ENCODE measurements at regions not wholly inside any gene's neighbourhood (a gene's known extent, or its start where the extent isn't known, plus 50 kb on each side); places are given as distances from the start of the nearest gene placed in this dataset.

GRCh38 chr7:153943457-153943856 is 108.7 kb upstream of the DPP6 start (continued):
- no peak for TF ChIP-seq PRDM2 (tag by site-specific recombination; IDR thresholded peaks at IDR 0.05; ENCODE audit: borderline replicate concordance)
- TF ChIP-seq ZNF335 (tag by site-specific recombination; conservative IDR thresholded peaks at IDR 0.05) = no peak
- TF ChIP-seq ZNF366 (tag by site-specific recombination; conservative IDR thresholded peaks at IDR 0.05) = no peak
- no peak for TF ChIP-seq ZNF184 (tag by site-specific recombination; IDR thresholded peaks at IDR 0.05)
- no peak for TF ChIP-seq ZBTB48 (tag by site-specific recombination; IDR thresholded peaks at IDR 0.05)
- no peak for TF ChIP-seq PATZ1 (tag by site-specific recombination; IDR thresholded peaks at IDR 0.05)

GRCh38 chr7:153943861-153944260 is 108.3 kb upstream of the DPP6 start:
- TF ChIP-seq ZNF112 (tag by site-specific recombination; IDR thresholded peaks at IDR 0.05) (no peak), ZNF157 (tag by site-specific recombination; IDR thresholded peaks at IDR 0.05) (no peak), ZNF488 (tag by site-specific recombination; IDR thresholded peaks at IDR 0.05) (no peak), ZNF830 (tag by site-specific recombination; IDR thresholded peaks at IDR 0.05; ENCODE audit: low read depth) (no peak), ZNF174 (tag by site-specific recombination; IDR thresholded peaks at IDR 0.05) (no peak), HIC1 (tag by site-specific recombination; IDR thresholded peaks at IDR 0.05) (no peak), ZNF341 (tag by site-specific recombination; IDR thresholded peaks at IDR 0.05; ENCODE audit: low read depth) (no peak), ZNF529 (tag by site-specific recombination; IDR thresholded peaks at IDR 0.05; ENCODE audit: insufficient replicate concordance) (no peak), ZNF394 (tag by site-specific recombination; IDR thresholded peaks at IDR 0.05; ENCODE audit: borderline replicate concordance) (no peak), ZNF521 (tag by site-specific recombination; IDR thresholded peaks at IDR 0.05) (no peak), ZNF677 (tag by site-specific recombination; IDR thresholded peaks at IDR 0.05) (no peak), ZNF692 (tag by site-specific recombination; IDR thresholded peaks at IDR 0.05) (no peak), PBX3 (CRISPR knock-in tag; IDR thresholded peaks at IDR 0.05) (no peak), ZNF549 (tag by site-specific recombination; IDR thresholded peaks at IDR 0.05) (no peak), ZNF423 (tag by site-specific recombination; IDR thresholded peaks at IDR 0.05) (no peak), BCL11B (tag by site-specific recombination; IDR thresholded peaks at IDR 0.05; ENCODE audit: low read depth) (no peak), ZBTB20 (tag by site-specific recombination; IDR thresholded peaks at IDR 0.05) (no peak), ZNF510 (tag by site-specific recombination; IDR thresholded peaks at IDR 0.05; ENCODE audit: insufficient replicate concordance) (no peak)
- CTCF ChIA-PET = no interaction called here
- POLR2A ChIA-PET = no interaction called here
- Histone ChIP-seq H3K4me1 (ENCODE audit: control insufficient read depth, insufficient read depth, low read length) (no peaks in the 10 kb centered on the region), H3K27ac (ENCODE audit: extremely low read depth, low read depth, low read length) (no peak overlapping the region), H3K9me3 (ENCODE audit: control insufficient read depth, insufficient read depth, low read depth, low read length) (no peaks in the 10 kb centered on the region), H3K4me3 (ENCODE audit: low read depth, low read length) (no peak overlapping the region), H3K36me3 (ENCODE audit: control insufficient read depth in 2 of 2, insufficient read depth in 1 of 2, low read length in 2 of 2) (no peaks in the 10 kb centered on the region)
